GM12878 (cell line): ENCODE measurements at regions not wholly inside any gene's neighbourhood (a gene's known extent, or its start where the extent isn't known, plus 50 kb on each side); places are given as distances from the start of the nearest gene placed in this dataset.

Experiments
- ATAC-seq: fragments of 200-7000 bp; cut with Tn5 transposase; 3 replicates; pipeline ENCODE4 v1.9.1; 2020; ENCODE audit warnings: mild to moderate bottlenecking, moderate library complexity
- BruUV-seq: library from RNA; stranded (reverse); fragments of 400-500 nt; replicated peaks from 2 replicates; lab custom pipeline; 2021; lab: Mats Ljungman, UMichigan
- CTCF ChIA-PET: fragments of 300-600 bp; sonication (Branson Sonifier 250); formaldehyde crosslinking; extraction: SDS; loops from one replicate; lab custom pipeline; 2021; ENCODE audit warnings: inconsistent platforms; lab: Yijun Ruan, JAX
- POLR2A ChIA-PET: fragments of 350-600 bp; formaldehyde crosslinking; extraction: SDS; loops from one replicate; lab custom pipeline; 2021; ENCODE audit warnings: inconsistent platforms; lab: Charles Lee
- RAD21 ChIA-PET: fragments of 300-600 bp; sonication (Branson Sonifier 250); formaldehyde crosslinking; loops from one replicate; lab custom pipeline; 2023; ENCODE audit warnings: antibody characterized with exemption; ENCODE audit not compliant: unreplicated experiment; lab: Charles Lee
- SMC1A ChIA-PET: fragments of 300-600 bp; sonication (Branson Sonifier 250); formaldehyde crosslinking; loops from one replicate; lab custom pipeline; 2023; ENCODE audit not compliant: unreplicated experiment, uncharacterized antibody; lab: Charles Lee
- DNase-seq: peaks from one replicate; pipeline ENCODE4 v3.0.0-alpha.2; 2011; ENCODE audit warnings: low read depth, low spot score
- FAIRE-seq: peaks from 3 replicates; lab custom pipeline; 2011; peaks lifted over from hg19 to GRCh38; lab: Jason Lieb, UNC
- H2AFZ ChIP-seq: 2 replicates; pipeline ENCODE4 v1.6.0; 2011; ENCODE audit warnings: low read depth, low read length, control low read depth; ENCODE audit not compliant: control insufficient read depth
- H3K27ac ChIP-seq: 2 replicates; pipeline ENCODE4 v1.5.1; 2011; ENCODE audit warnings: control low read depth; ENCODE audit not compliant: control insufficient read depth, insufficient read depth
- H3K27me3 ChIP-seq, 2 experiments: replicated peaks in 1 of 2; 2 replicates each; pipeline versions ENCODE4 v1.6.0 to v1.6.1; 2011; ENCODE audit warnings: low read length in 1 of 2; ENCODE audit not compliant: control insufficient read depth in 2 of 2, insufficient read depth in 2 of 2
- H3K36me3 ChIP-seq, 2 experiments: 2 replicates each; pipeline ENCODE4 v1.5.1; 2011; ENCODE audit warnings: low read length in 1 of 2; ENCODE audit not compliant: control insufficient read depth in 2 of 2, insufficient read depth in 2 of 2
- H3K4me1 ChIP-seq: 2 replicates; pipeline ENCODE4 v1.6.1; 2011; ENCODE audit warnings: mild to moderate bottlenecking, low read length, moderate library complexity, mixed read lengths; ENCODE audit not compliant: control insufficient read depth, insufficient read depth
- H3K4me2 ChIP-seq: 2 replicates; pipeline ENCODE4 v1.6.0; 2011; ENCODE audit warnings: control low read depth; ENCODE audit not compliant: control insufficient read depth, insufficient read depth
- H3K4me3 ChIP-seq: fragments of 200-600 bp; sonication (generic); 2 replicates; pipeline ENCODE4 v1.5.1; 2016
- H3K79me2 ChIP-seq: 2 replicates; pipeline ENCODE4 v1.6.0; 2011; ENCODE audit warnings: low read length; ENCODE audit not compliant: control insufficient read depth, insufficient read depth
- H3K9ac ChIP-seq: 2 replicates; pipeline ENCODE4 v1.8.0; 2011; ENCODE audit warnings: low read length, control low read depth, mixed read lengths; ENCODE audit not compliant: control insufficient read depth, insufficient read depth
- H3K9me3 ChIP-seq: replicated peaks from 3 replicates; pipeline ENCODE4 v1.5.1; 2011; ENCODE audit warnings: mild to moderate bottlenecking, low read length; ENCODE audit not compliant: control insufficient read depth, insufficient read depth
- H4K20me1 ChIP-seq: 2 replicates; pipeline ENCODE4 v1.6.0; 2011; ENCODE audit not compliant: control insufficient read depth, insufficient read depth
- CHD2 ChIP-seq: IDR thresholded peaks from 2 replicates; pipeline ENCODE4 v1.6.1; 2011; ENCODE audit warnings: low read depth, low read length, improper control_type of control experiment, borderline replicate concordance
- HDAC6 ChIP-seq: fragments of 200-600 bp; sonication (generic); IDR thresholded peaks from one replicate; pipeline ENCODE4 v1.8.0; 2017; ENCODE audit warnings: antibody characterized with exemption; ENCODE audit not compliant: unreplicated experiment
- LARP7 ChIP-seq: fragments of 450-650 bp; IDR thresholded peaks from 2 replicates; pipeline ENCODE4 v1.6.1; 2017; ENCODE audit warnings: mild to moderate bottlenecking
- MTA2 ChIP-seq: fragments of 450-650 bp; IDR thresholded peaks from 2 replicates; pipeline ENCODE4 v1.6.1; 2016; ENCODE audit warnings: low read depth, mild to moderate bottlenecking, moderate library complexity
- MTA3 ChIP-seq: IDR thresholded peaks from 2 replicates; pipeline ENCODE4 v1.6.1; 2012; ENCODE audit warnings: low read length, inconsistent platforms, borderline replicate concordance
- MYB ChIP-seq: fragments of 150-350 bp; IDR thresholded peaks from 2 replicates; pipeline ENCODE4 v1.6.1; 2014; ENCODE audit warnings: mild to moderate bottlenecking, low read depth, low read length, borderline replicate concordance
- MYC ChIP-seq: IDR thresholded peaks from 2 replicates; pipeline ENCODE4 v1.6.1; 2011; ENCODE audit warnings: mild to moderate bottlenecking, low read length, moderate library complexity, inconsistent platforms; ENCODE audit not compliant: insufficient read depth, insufficient replicate concordance, insufficient read length, severe bottlenecking
- POLR2A ChIP-seq: IDR thresholded peaks from 2 replicates; pipeline ENCODE4 v1.6.1; 2011; ENCODE audit warnings: low read depth, mild to moderate bottlenecking, low read length
- SPI1 ChIP-seq: IDR thresholded peaks from 2 replicates; pipeline ENCODE4 v1.6.1; 2011; ENCODE audit warnings: low read depth, mild to moderate bottlenecking, low read length, moderate library complexity, borderline replicate concordance; ENCODE audit not compliant: insufficient read depth
- SRF ChIP-seq, 2 experiments: IDR thresholded peaks; 2 replicates each; pipeline ENCODE4 v1.6.1; 2011; ENCODE audit warnings: low read depth in 2 of 2, low read length in 2 of 2, mild to moderate bottlenecking in 1 of 2, moderate library complexity in 1 of 2
- YBX1 ChIP-seq: fragments of 450-650 bp; IDR thresholded peaks from 2 replicates; pipeline ENCODE4 v1.6.1; 2016; ENCODE audit warnings: antibody characterized with exemption
- YY1 ChIP-seq: IDR thresholded peaks from 2 replicates; pipeline ENCODE4 v1.6.1; 2011; ENCODE audit warnings: low read depth, mild to moderate bottlenecking, low read length
- in situ Hi-C: fragments of 300-500 bp; cut with MboI; formaldehyde crosslinking; loops from 9 replicates; pipeline ENCODE4 v1.14.3; 2018; ENCODE audit warnings: mixed read lengths
- intact Hi-C: fragments of 100-400 bp; cut with micrococcal nuclease; formaldehyde crosslinking; loops from one replicate; pipeline ENCODE4 v1.14.2; 2022; ENCODE audit not compliant: unreplicated experiment
- TF ChIP-seq, protein P1 (sequence below): IDR thresholded peaks from 2 replicates; pipeline ENCODE4 v1.6.1; 2011; ENCODE audit warnings: low read depth, low read length, improper control_type of control experiment, borderline replicate concordance
- TF ChIP-seq, protein P2 (sequence below): fragments of 450-650 bp; formaldehyde crosslinking; IDR thresholded peaks from 2 replicates; pipeline ENCODE4 v1.4.0; 2022; ENCODE audit warnings: mild to moderate bottlenecking, moderate library complexity
- TF ChIP-seq, protein P3 (sequence below): IDR thresholded peaks from 2 replicates; pipeline ENCODE4 v1.6.1; 2012; ENCODE audit warnings: low read depth, low read length, improper control_type of control experiment
- TF ChIP-seq, protein P4 (sequence below): IDR thresholded peaks from 2 replicates; pipeline ENCODE4 v1.6.1; 2011; ENCODE audit warnings: mild to moderate bottlenecking, low read depth, low read length, moderate library complexity; ENCODE audit not compliant: insufficient replicate concordance
- TF ChIP-seq, protein P5 (sequence below): fragments of 450-650 bp; IDR thresholded peaks from 2 replicates; pipeline ENCODE4 v1.6.1; 2017; ENCODE audit warnings: mild to moderate bottlenecking, low read depth, inconsistent platforms; ENCODE audit not compliant: poor library complexity, severe bottlenecking

DNA sequence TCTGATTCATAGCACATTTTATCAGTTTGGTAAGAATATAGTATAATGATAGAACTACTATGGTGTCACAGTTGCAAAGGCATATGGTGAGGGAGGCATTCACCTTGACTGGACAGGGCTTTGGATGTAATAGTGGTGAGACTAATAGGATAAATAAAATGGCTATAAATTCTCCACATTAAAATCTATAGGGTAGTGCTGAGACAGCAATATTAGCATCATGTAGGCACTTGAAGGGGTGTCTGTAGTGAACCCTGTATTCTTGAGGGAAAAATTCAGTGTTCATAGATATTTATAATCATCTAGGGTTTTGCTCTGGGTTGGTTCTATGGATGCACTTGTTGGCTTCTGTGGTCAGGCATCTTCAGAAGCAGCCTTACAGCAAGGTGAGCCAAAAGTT is 59.3 kb upstream of the ICA1 start:
- Histone ChIP-seq H3K36me3 (no peaks in the 10 kb centered on the region), H2AFZ (no peak overlapping the region), H3K9ac (no peak overlapping the region), H3K4me3 (no peak overlapping the region), H3K27ac (no peak overlapping the region), H3K9me3 (no peaks in the 10 kb centered on the region), H3K79me2 (no peaks in the 10 kb centered on the region), H3K4me2 (no peak overlapping the region), H3K27me3 (no peaks in the 10 kb centered on the region; a peak in 1 of 4 replicates), H3K4me1 (no peaks in the 10 kb centered on the region), H4K20me1 (no peaks in the 10 kb centered on the region)
- in situ Hi-C loops: no loop called here
- RAD21 ChIA-PET: no interaction called here
- FAIRE-seq (no peak), DNase-seq (no peak), ATAC-seq (no peak)
- POLR2A ChIA-PET: no interaction called here
- CTCF ChIA-PET: no interaction called here
- BruUV-seq: no TSS peak
- TF ChIP-seq MTA2: no peak
- TF ChIP-seq YBX1: no peak
- no peak for TF ChIP-seq POLR2A
- TF ChIP-seq, protein P1, sequence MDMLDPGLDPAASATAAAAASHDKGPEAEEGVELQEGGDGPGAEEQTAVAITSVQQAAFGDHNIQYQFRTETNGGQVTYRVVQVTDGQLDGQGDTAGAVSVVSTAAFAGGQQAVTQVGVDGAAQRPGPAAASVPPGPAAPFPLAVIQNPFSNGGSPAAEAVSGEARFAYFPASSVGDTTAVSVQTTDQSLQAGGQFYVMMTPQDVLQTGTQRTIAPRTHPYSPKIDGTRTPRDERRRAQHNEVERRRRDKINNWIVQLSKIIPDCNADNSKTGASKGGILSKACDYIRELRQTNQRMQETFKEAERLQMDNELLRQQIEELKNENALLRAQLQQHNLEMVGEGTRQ: no peak
- TF ChIP-seq MYC: no peak
- TF ChIP-seq YY1: no peak
- TF ChIP-seq, protein P2, sequence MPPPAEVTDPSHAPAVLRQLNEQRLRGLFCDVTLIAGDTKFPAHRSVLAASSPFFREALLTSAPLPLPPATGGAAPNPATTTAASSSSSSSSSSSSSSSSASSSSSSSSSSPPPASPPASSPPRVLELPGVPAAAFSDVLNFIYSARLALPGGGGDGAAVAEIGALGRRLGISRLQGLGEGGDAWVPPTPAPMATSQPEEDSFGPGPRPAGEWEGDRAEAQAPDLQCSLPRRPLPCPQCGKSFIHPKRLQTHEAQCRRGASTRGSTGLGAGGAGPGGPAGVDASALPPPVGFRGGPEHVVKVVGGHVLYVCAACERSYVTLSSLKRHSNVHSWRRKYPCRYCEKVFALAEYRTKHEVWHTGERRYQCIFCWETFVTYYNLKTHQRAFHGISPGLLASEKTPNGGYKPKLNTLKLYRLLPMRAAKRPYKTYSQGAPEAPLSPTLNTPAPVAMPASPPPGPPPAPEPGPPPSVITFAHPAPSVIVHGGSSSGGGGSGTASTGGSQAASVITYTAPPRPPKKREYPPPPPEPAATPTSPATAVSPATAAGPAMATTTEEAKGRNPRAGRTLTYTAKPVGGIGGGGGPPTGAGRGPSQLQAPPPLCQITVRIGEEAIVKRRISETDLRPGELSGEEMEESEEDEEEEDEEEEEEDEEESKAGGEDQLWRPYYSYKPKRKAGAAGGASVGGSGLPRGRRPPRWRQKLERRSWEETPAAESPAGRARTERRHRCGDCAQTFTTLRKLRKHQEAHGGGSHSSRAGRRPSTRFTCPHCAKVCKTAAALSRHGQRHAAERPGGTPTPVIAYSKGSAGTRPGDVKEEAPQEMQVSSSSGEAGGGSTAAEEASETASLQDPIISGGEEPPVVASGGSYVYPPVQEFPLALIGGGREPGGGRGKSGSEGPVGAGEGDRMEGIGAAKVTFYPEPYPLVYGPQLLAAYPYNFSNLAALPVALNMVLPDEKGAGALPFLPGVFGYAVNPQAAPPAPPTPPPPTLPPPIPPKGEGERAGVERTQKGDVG: no peak
- no peak for TF ChIP-seq SRF (IDR thresholded peaks at IDR 0.05; ENCODE audit: low read depth in 2 of 2, low read length in 2 of 2)
- no peak for TF ChIP-seq HDAC6
- TF ChIP-seq CHD2: no peak
- TF ChIP-seq, protein P3, sequence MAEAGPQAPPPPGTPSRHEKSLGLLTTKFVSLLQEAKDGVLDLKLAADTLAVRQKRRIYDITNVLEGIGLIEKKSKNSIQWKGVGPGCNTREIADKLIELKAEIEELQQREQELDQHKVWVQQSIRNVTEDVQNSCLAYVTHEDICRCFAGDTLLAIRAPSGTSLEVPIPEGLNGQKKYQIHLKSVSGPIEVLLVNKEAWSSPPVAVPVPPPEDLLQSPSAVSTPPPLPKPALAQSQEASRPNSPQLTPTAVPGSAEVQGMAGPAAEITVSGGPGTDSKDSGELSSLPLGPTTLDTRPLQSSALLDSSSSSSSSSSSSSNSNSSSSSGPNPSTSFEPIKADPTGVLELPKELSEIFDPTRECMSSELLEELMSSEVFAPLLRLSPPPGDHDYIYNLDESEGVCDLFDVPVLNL: no peak
- TF ChIP-seq LARP7: no peak
- no peak for TF ChIP-seq MTA3
- no peak for TF ChIP-seq MYB
- TF ChIP-seq SPI1: no peak
- TF ChIP-seq, protein P4, sequence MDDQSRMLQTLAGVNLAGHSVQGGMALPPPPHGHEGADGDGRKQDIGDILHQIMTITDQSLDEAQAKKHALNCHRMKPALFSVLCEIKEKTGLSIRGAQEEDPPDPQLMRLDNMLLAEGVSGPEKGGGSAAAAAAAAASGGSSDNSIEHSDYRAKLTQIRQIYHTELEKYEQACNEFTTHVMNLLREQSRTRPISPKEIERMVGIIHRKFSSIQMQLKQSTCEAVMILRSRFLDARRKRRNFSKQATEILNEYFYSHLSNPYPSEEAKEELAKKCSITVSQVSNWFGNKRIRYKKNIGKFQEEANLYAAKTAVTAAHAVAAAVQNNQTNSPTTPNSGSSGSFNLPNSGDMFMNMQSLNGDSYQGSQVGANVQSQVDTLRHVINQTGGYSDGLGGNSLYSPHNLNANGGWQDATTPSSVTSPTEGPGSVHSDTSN: no peak
- TF ChIP-seq, protein P5, sequence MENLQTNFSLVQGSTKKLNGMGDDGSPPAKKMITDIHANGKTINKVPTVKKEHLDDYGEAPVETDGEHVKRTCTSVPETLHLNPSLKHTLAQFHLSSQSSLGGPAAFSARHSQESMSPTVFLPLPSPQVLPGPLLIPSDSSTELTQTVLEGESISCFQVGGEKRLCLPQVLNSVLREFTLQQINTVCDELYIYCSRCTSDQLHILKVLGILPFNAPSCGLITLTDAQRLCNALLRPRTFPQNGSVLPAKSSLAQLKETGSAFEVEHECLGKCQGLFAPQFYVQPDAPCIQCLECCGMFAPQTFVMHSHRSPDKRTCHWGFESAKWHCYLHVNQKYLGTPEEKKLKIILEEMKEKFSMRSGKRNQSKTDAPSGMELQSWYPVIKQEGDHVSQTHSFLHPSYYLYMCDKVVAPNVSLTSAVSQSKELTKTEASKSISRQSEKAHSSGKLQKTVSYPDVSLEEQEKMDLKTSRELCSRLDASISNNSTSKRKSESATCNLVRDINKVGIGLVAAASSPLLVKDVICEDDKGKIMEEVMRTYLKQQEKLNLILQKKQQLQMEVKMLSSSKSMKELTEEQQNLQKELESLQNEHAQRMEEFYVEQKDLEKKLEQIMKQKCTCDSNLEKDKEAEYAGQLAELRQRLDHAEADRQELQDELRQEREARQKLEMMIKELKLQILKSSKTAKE: no peak
- SMC1A ChIA-PET: no interaction called here
- intact Hi-C loops: no loop called here
